ENCODE measurements at regions not wholly inside any gene's neighbourhood (a gene's known extent, or its start where the extent isn't known, plus 50 kb on each side); places are given as distances from the start of the nearest gene placed in this dataset.
A peak's percentile ranks its signal among the peaks of the same experiment; 100 is the strongest.
"Not testable (repeated sequence)": the region's sequence is repeated elsewhere in the genome, so short reads cannot be mapped to it uniquely, and the experiment has no call there.

- DNase-seq = no peak
These were observed 780.2 kb downstream of the FLRT2 start for GRCh38 chr14:86310148-86310547.

DNA sequence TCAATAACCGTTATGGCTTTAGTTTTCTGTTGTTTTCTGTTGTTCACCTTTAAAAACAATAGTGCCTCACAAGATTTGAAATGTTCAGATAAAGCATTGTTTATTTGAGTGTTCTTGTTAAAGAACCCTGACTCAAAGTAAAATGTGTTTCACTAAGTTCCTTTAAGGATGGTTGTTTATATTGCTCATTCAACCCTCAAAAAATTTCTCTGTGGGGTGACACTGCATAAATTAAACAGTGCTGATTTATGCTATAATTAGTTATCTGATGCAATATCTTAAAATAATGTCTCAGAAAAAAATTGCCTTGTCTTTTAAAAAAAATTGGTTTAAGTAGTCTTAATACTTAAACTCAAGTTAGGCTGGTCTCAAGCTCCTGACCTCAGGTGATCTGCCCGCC, 775.1 kb downstream of the FLRT2 start:
- DNase-seq = no peak

DNA sequence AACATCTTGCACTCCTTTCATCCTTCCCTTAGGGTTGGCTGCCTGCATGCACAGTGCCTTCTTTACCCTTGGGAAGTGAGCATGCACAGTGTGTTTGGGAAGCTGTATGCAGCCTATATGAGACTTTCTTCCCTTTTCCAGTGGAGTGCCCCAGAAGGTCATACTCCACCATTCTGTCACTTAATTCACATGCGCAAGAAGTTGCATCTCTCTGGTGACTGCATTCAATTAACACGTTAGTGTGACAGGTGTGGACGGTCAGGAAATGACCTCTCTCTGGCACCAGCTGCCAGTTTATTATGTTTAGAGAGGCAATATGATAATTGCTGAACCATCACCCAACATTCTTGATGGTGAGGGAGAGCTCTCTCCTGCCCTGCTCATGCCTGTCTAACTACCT, 770.0 kb downstream of the FLRT2 start:
- DNase-seq = no peak

DNA sequence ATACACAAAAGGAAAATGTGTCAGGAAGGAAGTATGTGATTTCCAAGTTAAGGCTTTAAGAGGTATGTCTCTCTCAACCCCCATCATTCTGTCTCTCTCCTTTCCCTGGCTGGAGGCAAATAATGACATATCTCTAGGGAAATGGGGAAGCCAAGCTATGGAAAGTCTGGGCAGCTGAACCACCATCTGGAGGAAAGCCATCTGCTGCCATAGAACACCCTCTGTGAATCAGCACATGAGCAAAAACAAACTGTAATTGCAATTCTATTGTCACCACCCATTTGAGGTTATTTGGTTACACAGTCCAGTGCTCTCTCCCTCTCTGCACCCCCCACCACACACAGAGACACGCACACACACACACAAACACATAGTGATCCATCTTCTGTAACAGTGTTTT, 766.2 kb downstream of the FLRT2 start:
- no peak for DNase-seq

DNA sequence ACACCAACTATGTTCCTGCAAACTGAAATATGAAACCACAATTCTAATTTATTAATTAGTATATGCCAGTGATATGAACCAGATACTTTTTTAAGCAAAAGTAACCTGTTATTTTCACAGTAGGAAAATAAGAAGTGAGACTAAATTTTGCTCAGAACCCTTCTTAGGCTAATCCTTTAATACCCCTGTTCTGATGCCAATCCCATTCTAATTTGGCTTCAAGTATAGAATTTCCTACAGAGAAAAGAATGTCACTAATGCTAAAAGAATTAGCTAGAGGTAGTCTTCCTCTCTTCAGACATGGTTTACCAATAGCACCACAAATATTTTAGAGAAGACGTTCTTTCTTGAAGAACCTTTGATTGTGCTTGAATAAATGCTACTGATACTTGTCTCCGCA, 758.4 kb downstream of the FLRT2 start:
- DNase-seq = no peak

GRCh38 chr14:86279405-86279804, 749.5 kb downstream of the FLRT2 start:
- no peak for DNase-seq

DNA sequence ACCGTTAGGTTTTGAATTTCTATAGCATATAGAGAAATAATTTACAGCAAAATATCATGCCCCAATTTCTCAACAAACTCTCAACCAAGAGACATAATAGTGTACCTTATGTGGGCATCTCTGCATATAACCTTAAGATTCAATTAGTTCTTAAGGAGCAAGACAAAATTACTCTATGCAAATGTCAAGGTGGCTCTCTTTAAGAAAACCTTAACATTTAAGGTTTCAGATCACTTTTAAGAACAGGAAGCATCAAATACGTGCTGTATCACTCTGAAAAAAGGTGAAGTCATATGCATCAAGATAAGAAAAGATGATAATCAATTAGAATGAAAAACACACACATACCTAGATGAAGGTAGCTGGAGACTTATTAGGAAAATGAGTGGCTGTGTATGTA, 728.0 kb downstream of the FLRT2 start:
- DNase-seq = no peak

GRCh38 chr14:86243158-86243557, 713.2 kb downstream of the FLRT2 start:
- DNase-seq = no peak

DNA sequence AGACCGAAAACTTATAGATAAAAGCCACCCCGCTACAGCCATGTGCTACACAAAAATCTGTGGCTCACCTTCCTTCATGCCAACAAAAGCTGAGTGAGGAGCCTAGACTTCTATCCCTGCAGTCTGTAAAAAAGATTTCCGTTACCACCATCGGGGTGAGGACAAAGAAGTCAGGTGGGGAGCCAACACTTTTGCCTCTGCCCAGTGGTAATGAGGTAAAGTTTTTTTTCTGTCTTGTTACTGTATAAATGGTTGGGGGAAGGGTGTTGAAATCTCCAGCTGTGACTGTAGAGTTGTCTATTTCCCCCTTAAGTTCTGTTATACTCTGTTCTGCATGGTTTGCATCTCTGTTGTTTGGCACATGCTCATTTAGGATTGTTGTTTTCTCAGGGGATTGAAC, 707.8 kb downstream of the FLRT2 start:
- no peak for DNase-seq

DNA sequence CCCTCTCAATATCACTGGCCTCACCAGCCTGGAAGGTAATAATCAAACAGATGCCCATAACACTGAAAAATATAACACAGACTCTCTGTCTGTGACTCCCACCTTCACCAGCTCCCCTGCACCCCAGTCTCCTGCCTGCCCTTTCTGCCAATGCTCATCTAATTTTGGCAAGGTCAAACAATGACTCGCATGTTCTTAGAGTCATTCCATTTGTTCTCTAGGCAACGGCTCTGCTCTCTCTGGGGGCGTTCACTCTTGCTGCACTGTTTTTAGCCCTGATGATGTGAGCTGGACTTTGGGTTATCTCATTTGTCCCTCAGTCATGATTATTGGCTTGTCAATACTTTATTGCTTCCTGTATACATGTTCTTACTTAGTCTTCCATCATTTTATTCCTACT, 691.8 kb downstream of the FLRT2 start:
- no peak for DNase-seq

- DNase-seq = no peak
These were observed 691.1 kb downstream of the FLRT2 start for GRCh38 chr14:86221000-86221399.

DNA sequence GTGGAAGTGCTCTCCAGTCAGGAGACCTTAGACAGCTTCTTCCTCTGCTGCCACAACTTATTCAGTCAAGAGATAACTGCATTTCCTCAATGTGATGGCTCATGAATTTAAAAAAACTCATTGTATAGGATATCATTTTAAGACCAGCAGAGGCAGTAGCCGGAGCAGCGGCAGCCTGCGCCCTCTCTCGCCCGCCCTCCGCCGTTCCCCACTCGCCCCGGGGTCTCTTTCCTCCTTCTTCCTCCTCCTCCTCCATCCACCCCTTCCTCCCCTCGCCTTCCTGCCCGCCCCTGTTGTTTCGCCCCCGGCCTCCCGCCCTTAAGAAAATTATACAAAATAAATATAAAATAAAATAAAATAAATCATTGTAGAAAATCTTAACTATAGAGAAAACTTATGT, 687.6 kb downstream of the FLRT2 start:
- no peak for DNase-seq

GRCh38 chr14:86203843-86204242, 673.9 kb downstream of the FLRT2 start:
- no peak for DNase-seq

DNA sequence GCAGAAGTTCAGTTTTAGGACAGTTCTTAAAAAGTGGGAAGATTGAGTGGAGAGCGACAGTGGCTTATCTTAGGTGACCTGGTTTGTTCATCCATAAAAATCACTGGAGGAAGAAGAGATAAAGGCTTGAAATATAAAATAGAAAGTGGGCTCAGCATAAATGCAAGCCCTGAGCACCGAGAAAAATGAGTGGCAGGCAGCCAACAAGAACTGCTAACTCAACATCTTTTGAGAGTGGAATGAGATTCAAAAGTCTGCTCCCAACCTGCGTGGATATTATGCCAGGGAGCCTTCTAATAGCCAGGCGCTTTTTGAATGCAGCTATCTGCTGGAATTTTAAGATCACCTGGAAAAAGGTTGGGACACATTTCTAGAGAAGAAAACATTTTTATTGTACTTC, 666.5 kb downstream of the FLRT2 start:
- DNase-seq = no peak

- no peak for DNase-seq
These were observed 663.8 kb downstream of the FLRT2 start for GRCh38 chr14:86193756-86194155.

GRCh38 chr14:86179980-86180379, 650.0 kb downstream of the FLRT2 start:
- DNase-seq = no peak

DNA sequence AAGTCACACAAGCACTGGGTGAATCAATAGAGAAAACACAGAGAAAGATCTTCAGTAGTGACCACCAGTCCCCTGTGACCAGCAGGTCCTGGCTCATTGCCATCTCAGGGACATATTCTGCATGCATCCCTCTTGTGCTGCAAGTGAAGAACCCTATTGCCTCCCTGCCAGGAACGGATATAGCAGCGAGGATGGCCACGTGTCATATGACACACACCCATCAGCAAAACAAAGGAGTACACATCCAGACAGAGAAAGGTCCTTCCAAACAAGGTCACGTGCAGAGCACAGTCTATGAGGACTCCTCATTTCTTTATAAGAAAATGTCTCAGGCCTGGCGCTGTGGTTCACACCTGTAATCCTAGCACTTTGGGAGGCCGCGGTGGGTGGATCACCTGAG, 638.4 kb downstream of the FLRT2 start:
- DNase-seq = no peak

- DNase-seq = no peak
These were observed 636.6 kb downstream of the FLRT2 start for GRCh38 chr14:86166541-86166940.

- no peak for DNase-seq
These were observed 623.5 kb downstream of the FLRT2 start for GRCh38 chr14:86153480-86153879.

- DNase-seq = no peak
These were observed 613.3 kb downstream of the FLRT2 start for GRCh38 chr14:86143248-86143647.

DNA sequence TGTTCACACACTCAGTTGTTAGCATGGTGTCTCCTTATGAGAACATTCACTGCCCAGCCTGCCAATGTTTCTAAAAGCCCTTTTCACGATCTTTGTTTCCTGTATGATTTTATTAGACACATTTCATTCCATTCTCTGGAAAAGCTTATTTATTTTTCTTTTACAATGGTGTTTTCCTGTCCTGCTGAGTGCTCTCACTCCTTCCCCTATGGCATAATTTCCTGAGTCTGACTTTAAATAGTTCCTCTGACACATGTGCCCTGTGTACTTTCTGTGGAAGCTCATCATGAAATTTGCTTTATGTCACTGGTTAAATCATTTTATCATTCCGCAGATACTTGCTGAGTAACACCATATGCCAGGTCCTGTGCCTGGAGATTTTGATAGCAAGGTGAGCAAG, 612.0 kb downstream of the FLRT2 start:
- no peak for DNase-seq

DNA sequence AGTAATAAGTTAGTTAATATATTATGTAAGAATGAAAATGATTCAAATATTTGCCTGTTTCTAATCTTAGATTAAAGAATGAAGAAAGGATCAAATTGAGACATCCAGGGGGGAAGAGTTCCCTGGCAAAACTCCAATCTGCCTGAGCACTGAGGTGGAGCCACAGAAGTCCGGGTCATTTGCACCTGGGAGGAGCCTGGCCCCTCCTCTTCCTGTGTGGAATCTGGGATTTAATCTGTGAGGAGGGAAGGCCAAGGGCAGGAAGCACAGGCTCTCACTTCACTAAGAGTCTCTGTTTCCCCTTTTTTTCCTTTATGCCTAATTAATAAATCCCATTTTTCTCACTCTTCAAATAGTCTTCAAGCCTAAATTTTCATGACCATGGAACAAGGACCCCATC, 599.5 kb downstream of the FLRT2 start:
- no peak for DNase-seq

DNA sequence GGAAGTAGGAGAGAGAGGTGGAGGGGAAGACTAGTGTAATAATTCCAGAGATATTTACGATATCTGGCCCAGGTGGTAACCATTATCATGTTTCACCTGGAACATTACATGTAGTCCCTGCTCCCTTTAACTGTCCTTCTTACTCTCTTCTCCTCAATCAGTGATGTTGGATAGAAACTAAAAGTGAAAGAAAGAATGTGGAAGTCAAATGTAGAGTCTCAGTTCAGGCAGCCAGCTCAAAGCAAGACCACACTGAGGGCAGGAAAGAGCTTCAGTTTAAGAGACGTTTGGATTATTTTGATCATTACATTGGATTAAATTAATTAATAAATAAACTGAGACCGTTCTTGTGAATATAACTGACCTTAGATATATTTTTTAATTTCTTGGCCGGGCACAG, 594.4 kb downstream of the FLRT2 start:
- peak; percentile 22 for DNase-seq

- DNase-seq = no peak
These were observed 586.0 kb downstream of the FLRT2 start for GRCh38 chr14:86115972-86116371.

GRCh38 chr14:86110871-86111270, 580.9 kb downstream of the FLRT2 start:
- DNase-seq = not testable (repeated sequence)

- no peak for DNase-seq
These were observed 574.8 kb downstream of the FLRT2 start for GRCh38 chr14:86104691-86105265.
